ENCODE measurements at regions not wholly inside any gene's neighbourhood (a gene's known extent, or its start where the extent isn't known, plus 50 kb on each side); places are given as distances from the start of the nearest gene placed in this dataset.
"Not testable (repeated sequence)": the region's sequence is repeated elsewhere in the genome, so short reads cannot be mapped to it uniquely, and the experiment has no call there.

GRCh38 chr16:16610389-16610967 lies 231.5 kb downstream of the NPIPA7 start:
- H3K27me3 Mint-ChIP-seq (ENCODE audit: low read depth); H3K27ac Mint-ChIP-seq; H3K9me3 Mint-ChIP-seq; H3K4me1 Mint-ChIP-seq; DNase-seq (ENCODE audit: low spot score in 2 of 2, unreplicated experiment in 2 of 2); H3K4me3 Mint-ChIP-seq; H3K36me3 Mint-ChIP-seq: not testable (repeated sequence)

- not testable (repeated sequence) for H3K36me3 Mint-ChIP-seq; H3K4me1 Mint-ChIP-seq; H3K27me3 Mint-ChIP-seq (ENCODE audit: low read depth); H3K4me3 Mint-ChIP-seq; H3K27ac Mint-ChIP-seq; DNase-seq (ENCODE audit: low spot score in 2 of 2, unreplicated experiment in 2 of 2); H3K9me3 Mint-ChIP-seq
These were observed 234.3 kb downstream of the NPIPA7 start for GRCh38 chr16:16613212-16613611.

GRCh38 chr16:16614484-16614883 lies 235.5 kb downstream of the NPIPA7 start:
- H3K4me1 Mint-ChIP-seq; H3K9me3 Mint-ChIP-seq; H3K27me3 Mint-ChIP-seq (ENCODE audit: low read depth); H3K36me3 Mint-ChIP-seq; H3K27ac Mint-ChIP-seq; DNase-seq (ENCODE audit: low spot score in 2 of 2, unreplicated experiment in 2 of 2); H3K4me3 Mint-ChIP-seq: not testable (repeated sequence)

- H3K4me3 Mint-ChIP-seq; H3K9me3 Mint-ChIP-seq; H3K27ac Mint-ChIP-seq; H3K4me1 Mint-ChIP-seq; H3K36me3 Mint-ChIP-seq; H3K27me3 Mint-ChIP-seq (ENCODE audit: low read depth); DNase-seq (ENCODE audit: low spot score in 2 of 2, unreplicated experiment in 2 of 2): not testable (repeated sequence)
These were observed 240.1 kb downstream of the NPIPA7 start for GRCh38 chr16:16618963-16619465.

- not testable (repeated sequence) for H3K27me3 Mint-ChIP-seq (ENCODE audit: low read depth); H3K27ac Mint-ChIP-seq; H3K9me3 Mint-ChIP-seq; H3K36me3 Mint-ChIP-seq; H3K4me3 Mint-ChIP-seq; H3K4me1 Mint-ChIP-seq; DNase-seq (ENCODE audit: low spot score in 2 of 2, unreplicated experiment in 2 of 2)
These were observed 245.4 kb downstream of the NPIPA7 start for GRCh38 chr16:16624367-16624766.

- not testable (repeated sequence) for H3K27me3 Mint-ChIP-seq (ENCODE audit: low read depth); H3K36me3 Mint-ChIP-seq; H3K4me3 Mint-ChIP-seq; DNase-seq (ENCODE audit: low spot score in 2 of 2, unreplicated experiment in 2 of 2); H3K27ac Mint-ChIP-seq; H3K4me1 Mint-ChIP-seq; H3K9me3 Mint-ChIP-seq
These were observed 246.2 kb downstream of the NPIPA7 start for GRCh38 chr16:16625140-16625539.

GRCh38 chr16:16627865-16628264 lies 248.9 kb downstream of the NPIPA7 start:
- H3K4me3 Mint-ChIP-seq; H3K36me3 Mint-ChIP-seq; H3K27me3 Mint-ChIP-seq (ENCODE audit: low read depth); H3K27ac Mint-ChIP-seq; DNase-seq (ENCODE audit: low spot score in 2 of 2, unreplicated experiment in 2 of 2); H3K4me1 Mint-ChIP-seq; H3K9me3 Mint-ChIP-seq: not testable (repeated sequence)

- not testable (repeated sequence) for H3K27me3 Mint-ChIP-seq (ENCODE audit: low read depth); H3K9me3 Mint-ChIP-seq; H3K4me1 Mint-ChIP-seq; H3K27ac Mint-ChIP-seq; DNase-seq (ENCODE audit: low spot score in 2 of 2, unreplicated experiment in 2 of 2); H3K4me3 Mint-ChIP-seq; H3K36me3 Mint-ChIP-seq
These were observed 259.3 kb downstream of the NPIPA7 start for GRCh38 chr16:16638231-16638630.

GRCh38 chr16:16638714-16639113 lies 259.8 kb downstream of the NPIPA7 start:
- not testable (repeated sequence) for H3K4me1 Mint-ChIP-seq; DNase-seq (ENCODE audit: low spot score in 2 of 2, unreplicated experiment in 2 of 2); H3K4me3 Mint-ChIP-seq; H3K27ac Mint-ChIP-seq; H3K36me3 Mint-ChIP-seq; H3K9me3 Mint-ChIP-seq; H3K27me3 Mint-ChIP-seq (ENCODE audit: low read depth)

- H3K4me3 Mint-ChIP-seq; H3K9me3 Mint-ChIP-seq; H3K36me3 Mint-ChIP-seq; H3K4me1 Mint-ChIP-seq; H3K27me3 Mint-ChIP-seq (ENCODE audit: low read depth); H3K27ac Mint-ChIP-seq; DNase-seq (ENCODE audit: low spot score in 2 of 2, unreplicated experiment in 2 of 2): not testable (repeated sequence)
These were observed 264.9 kb downstream of the NPIPA7 start for GRCh38 chr16:16643828-16644227.

GRCh38 chr16:16648002-16648401 lies 269.1 kb downstream of the NPIPA7 start:
- not testable (repeated sequence) for H3K4me3 Mint-ChIP-seq; H3K27ac Mint-ChIP-seq; DNase-seq (ENCODE audit: low spot score in 2 of 2, unreplicated experiment in 2 of 2); H3K4me1 Mint-ChIP-seq; H3K27me3 Mint-ChIP-seq (ENCODE audit: low read depth); H3K36me3 Mint-ChIP-seq; H3K9me3 Mint-ChIP-seq

GRCh38 chr16:16672180-16672812 lies 293.4 kb downstream of the NPIPA7 start:
- not testable (repeated sequence) for DNase-seq (ENCODE audit: low spot score in 2 of 2, unreplicated experiment in 2 of 2); H3K4me1 Mint-ChIP-seq; H3K36me3 Mint-ChIP-seq; H3K4me3 Mint-ChIP-seq; H3K27ac Mint-ChIP-seq; H3K9me3 Mint-ChIP-seq; H3K27me3 Mint-ChIP-seq (ENCODE audit: low read depth)

- not testable (repeated sequence) for H3K9me3 Mint-ChIP-seq; H3K27me3 Mint-ChIP-seq (ENCODE audit: low read depth); H3K4me1 Mint-ChIP-seq
These were observed 295.9 kb downstream of the NPIPA7 start for GRCh38 chr16:16674820-16675219.

GRCh38 chr16:16721849-16722248 lies 342.9 kb downstream of the NPIPA7 start:
- H3K27me3 Mint-ChIP-seq (ENCODE audit: low read depth); H3K4me3 Mint-ChIP-seq; DNase-seq (ENCODE audit: low spot score in 2 of 2, unreplicated experiment in 2 of 2); H3K27ac Mint-ChIP-seq; H3K9me3 Mint-ChIP-seq; H3K4me1 Mint-ChIP-seq; H3K36me3 Mint-ChIP-seq: not testable (repeated sequence)

More at GRCh38 chr16:16674820-16675219, 295.9 kb downstream of the NPIPA7 start:
- not testable (repeated sequence) for H3K27ac Mint-ChIP-seq; DNase-seq (ENCODE audit: low spot score in 2 of 2, unreplicated experiment in 2 of 2); H3K36me3 Mint-ChIP-seq; H3K4me3 Mint-ChIP-seq

- not testable (repeated sequence) for H3K9me3 Mint-ChIP-seq; H3K4me1 Mint-ChIP-seq; H3K36me3 Mint-ChIP-seq; H3K27me3 Mint-ChIP-seq (ENCODE audit: low read depth); H3K4me3 Mint-ChIP-seq; H3K27ac Mint-ChIP-seq; DNase-seq (ENCODE audit: low spot score in 2 of 2, unreplicated experiment in 2 of 2)
These were observed 343.7 kb downstream of the NPIPA7 start for GRCh38 chr16:16722666-16723065.
